Activated CD8-positive, alpha-beta T cell treated with anti-CD3 and anti-CD28 coated beads, Interleukin-2, amount 10 ng/mL, durations not matched to agents 7 days and 5 days (primary cell): ENCODE measurements at regions not wholly inside any gene's neighbourhood (a gene's known extent, or its start where the extent isn't known, plus 50 kb on each side); places are given as distances from the start of the nearest gene placed in this dataset.

ENCODE experiments used
- ATAC-seq: fragments of 150-1000 bp; cut with Tn5 transposase; one replicate; pipeline ENCODE4 v1.10.0; 2021; ENCODE audit warnings: moderate library complexity
- CTCF ChIA-PET: fragments of 350-600 bp; sonication (Branson Sonifier 250); formaldehyde crosslinking; loops from one replicate; lab custom pipeline; 2021; ENCODE audit warnings: antibody characterized with exemption; lab: Charles Lee
- POLR2A ChIA-PET: fragments of 350-600 bp; sonication (Branson Sonifier 250); formaldehyde crosslinking; loops from one replicate; lab custom pipeline; 2021; ENCODE audit warnings: antibody characterized with exemption; lab: Charles Lee
- DNase-seq: peaks from one replicate; pipeline ENCODE4 v3.0.0-alpha.2; 2020
- H3K27ac Mint-ChIP-seq: one replicate; pipeline ENCODE4 v1.8.0; 2021; ENCODE audit warnings: mild to moderate bottlenecking, mixed read lengths
- H3K27me3 Mint-ChIP-seq: one replicate; pipeline ENCODE4 v1.8.0; 2021; ENCODE audit warnings: low read depth, mixed read lengths
- H3K36me3 Mint-ChIP-seq: one replicate; pipeline ENCODE4 v1.8.0; 2021; ENCODE audit warnings: low read depth, mixed read lengths
- H3K4me1 Mint-ChIP-seq: one replicate; pipeline ENCODE4 v1.8.0; 2021; ENCODE audit warnings: low read depth, mixed read lengths
- H3K4me3 Mint-ChIP-seq: one replicate; pipeline ENCODE4 v1.8.0; 2021; ENCODE audit warnings: mild to moderate bottlenecking, mixed read lengths
- H3K9me3 Mint-ChIP-seq: one replicate; pipeline ENCODE4 v1.8.0; 2022; ENCODE audit warnings: mixed read lengths; ENCODE audit not compliant: insufficient read depth

DNA sequence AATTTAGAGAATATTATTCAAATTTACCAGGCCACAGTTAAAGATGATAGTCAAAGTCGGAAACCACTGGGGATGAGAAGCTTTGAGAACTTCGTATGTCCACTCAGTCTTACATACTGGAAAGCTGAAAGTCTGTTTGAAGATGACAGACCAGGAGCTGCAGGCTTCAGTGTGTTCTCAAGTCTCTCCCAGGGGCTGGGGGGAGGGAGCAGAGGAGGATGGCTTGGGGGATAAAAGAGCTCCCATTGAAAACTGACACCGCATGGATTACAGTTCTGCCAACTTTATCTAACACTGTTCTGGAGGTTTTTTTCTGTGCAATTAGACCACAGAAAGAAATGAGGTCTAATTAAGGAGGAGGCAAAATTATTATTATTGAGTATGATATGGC lies 170.5 kb upstream of the ALKAL2 start:
- DNase-seq (no peak), ATAC-seq (no peak)
- Mint-ChIP-seq H3K27me3 (peaks cover 55% of the 10 kb centered on the region), H3K4me3 (no peak overlapping the region), H3K9me3 (no peaks in the 10 kb centered on the region), H3K36me3 (no peaks in the 10 kb centered on the region), H3K27ac (no peak overlapping the region), H3K4me1 (peaks cover 32% of the 10 kb centered on the region)
- ChIA-PET POLR2A (no interaction called here), CTCF (no interaction called here)

DNA sequence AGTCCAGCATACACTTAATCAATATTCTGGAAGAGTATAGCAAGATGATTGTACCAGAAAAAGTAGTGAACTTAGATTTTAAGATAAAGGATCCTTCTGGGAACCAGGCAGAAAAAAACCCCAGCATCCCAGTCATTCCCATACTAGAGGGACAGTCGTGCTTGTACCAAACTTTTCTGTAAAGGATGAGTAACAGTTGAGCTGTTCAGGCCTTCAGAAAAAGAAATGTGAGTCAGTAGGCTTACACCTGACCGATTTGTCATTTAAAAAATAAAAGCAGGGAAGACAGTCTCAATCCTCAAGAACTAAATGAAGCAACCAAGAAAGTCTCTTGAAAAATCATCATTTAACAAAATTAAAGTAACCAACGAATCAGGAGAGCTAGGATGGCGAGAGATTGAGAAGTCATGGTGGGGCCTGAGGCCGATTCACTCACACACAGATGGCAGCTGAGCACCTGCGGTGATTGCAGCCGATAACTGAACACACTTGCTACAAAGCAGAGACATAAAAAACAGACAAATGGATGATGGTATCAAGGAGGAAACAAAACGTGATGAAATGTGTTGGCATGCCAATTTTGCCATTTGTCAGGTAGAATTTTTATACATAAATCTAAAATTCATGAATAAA lies 170.0 kb upstream of the ALKAL2 start:
- POLR2A ChIA-PET: no interaction called here
- peaks cover 32% of the 10 kb centered on the region for H3K4me1 Mint-ChIP-seq
- no peak overlapping the region for H3K27ac Mint-ChIP-seq
- no peak overlapping the region for H3K4me3 Mint-ChIP-seq
- H3K27me3 Mint-ChIP-seq: peaks cover 55% of the 10 kb centered on the region
- no peak for ATAC-seq
- DNase-seq: no peak
- H3K36me3 Mint-ChIP-seq: no peaks in the 10 kb centered on the region
- no peaks in the 10 kb centered on the region for H3K9me3 Mint-ChIP-seq
- CTCF ChIA-PET: no interaction called here

DNA sequence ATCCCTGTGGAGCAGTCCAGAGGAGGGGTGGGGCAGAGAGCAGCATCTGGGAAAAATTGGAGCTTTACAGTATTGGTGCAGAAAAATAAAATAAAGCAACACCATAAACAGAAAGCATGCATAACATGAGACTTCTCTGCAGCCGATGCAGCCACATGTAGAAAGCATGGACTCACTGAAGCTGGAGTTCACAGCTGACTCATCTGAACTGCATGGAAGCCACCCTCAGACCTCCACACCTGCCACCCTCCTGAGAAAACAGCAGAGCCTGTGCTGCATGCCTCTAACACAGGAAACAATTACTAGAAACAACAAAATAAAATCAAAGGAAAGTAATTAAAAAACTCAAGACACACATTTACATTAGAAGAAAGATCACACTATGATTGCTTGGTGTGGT lies 169.4 kb upstream of the ALKAL2 start:
- H3K36me3 Mint-ChIP-seq: no peaks in the 10 kb centered on the region
- DNase-seq: no peak
- peaks cover 30% of the 10 kb centered on the region for H3K4me1 Mint-ChIP-seq
- H3K27me3 Mint-ChIP-seq: peaks cover 52% of the 10 kb centered on the region
- no peak overlapping the region for H3K4me3 Mint-ChIP-seq
- ChIA-PET CTCF (no interaction called here), POLR2A (no interaction called here)
- H3K27ac Mint-ChIP-seq: no peak overlapping the region
- ATAC-seq: no peak
- no peaks in the 10 kb centered on the region for H3K9me3 Mint-ChIP-seq

DNA sequence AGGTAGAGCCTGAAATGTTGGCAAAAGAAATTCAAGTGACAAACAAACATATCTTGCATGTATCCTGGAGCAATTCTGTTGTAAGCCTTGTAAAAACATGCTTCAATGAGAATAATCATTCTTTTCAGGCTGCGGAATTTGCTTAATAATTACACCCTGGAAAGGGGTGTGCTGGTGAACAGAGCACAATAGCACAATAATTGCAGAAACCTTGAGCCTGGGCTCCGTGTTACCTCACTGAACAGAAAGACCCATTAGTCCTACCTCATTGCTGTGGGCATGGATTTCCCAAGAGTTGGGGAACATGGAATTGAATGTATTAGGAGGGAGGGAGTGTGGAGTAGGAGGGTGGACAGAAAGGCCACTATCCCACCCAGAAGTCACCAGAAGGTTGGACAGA lies 168.0 kb upstream of the ALKAL2 start:
- no peaks in the 10 kb centered on the region for H3K36me3 Mint-ChIP-seq
- POLR2A ChIA-PET: no interaction called here
- H3K9me3 Mint-ChIP-seq: no peaks in the 10 kb centered on the region
- H3K27ac Mint-ChIP-seq: no peak overlapping the region
- no peak for DNase-seq
- ATAC-seq: no peak
- H3K27me3 Mint-ChIP-seq: peaks cover 45% of the 10 kb centered on the region
- CTCF ChIA-PET: no interaction called here
- H3K4me3 Mint-ChIP-seq: no peak overlapping the region
- H3K4me1 Mint-ChIP-seq: peaks cover 22% of the 10 kb centered on the region

DNA sequence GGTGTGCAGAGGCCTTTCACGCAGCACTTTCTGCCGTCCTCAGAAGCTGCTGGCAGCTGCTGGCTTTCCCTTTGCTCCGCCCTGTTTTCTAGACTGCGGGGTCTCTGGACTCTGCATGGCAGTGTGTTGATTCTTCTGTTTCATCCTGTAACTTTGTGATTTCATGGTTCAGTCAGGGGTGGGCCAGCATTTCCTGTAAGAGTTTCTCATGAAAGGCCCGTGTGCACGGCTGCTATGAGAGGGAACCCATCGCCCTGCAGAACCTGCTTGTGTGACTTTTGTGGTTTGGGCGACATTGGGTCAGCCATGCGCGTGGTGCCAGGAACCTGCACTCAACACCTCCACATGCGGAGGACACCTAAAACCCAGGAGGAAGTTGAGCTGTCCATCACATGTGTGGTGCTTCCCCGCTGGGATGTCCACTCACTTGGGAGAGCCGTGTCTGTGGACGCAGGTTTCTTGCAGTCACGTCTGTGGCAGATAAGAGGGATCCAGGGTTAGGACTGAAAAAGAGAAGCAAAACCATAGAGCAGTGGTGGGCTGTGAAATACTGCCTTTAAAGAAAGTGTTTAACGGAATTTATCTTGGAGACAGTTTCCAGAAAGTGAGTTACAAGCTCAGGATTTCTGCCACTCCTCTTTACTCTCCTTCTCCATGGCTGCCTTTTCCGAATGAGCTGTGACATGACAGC lies 167.3 kb upstream of the ALKAL2 start:
- H3K27ac Mint-ChIP-seq: no peak overlapping the region
- POLR2A ChIA-PET: no interaction called here

DNA sequence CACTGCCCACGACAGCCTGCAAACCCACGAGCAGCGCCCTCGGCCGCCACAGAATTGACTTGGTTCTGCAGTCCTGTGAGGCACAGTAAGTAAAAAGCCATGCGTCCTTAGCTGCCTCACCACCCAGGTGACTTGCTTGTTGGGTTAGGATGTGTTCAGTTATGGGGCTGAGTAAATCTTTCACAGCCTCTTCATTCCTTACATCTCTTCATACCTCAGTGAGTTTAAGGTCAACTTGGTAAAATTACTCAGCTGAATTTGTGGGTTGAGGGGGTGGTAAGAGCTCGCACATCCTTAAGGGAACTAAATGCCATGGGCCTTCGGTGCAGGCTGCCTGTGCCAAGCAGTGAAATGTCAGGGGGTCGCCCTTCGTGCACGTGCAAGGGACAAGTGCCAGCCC lies 165.2 kb upstream of the ALKAL2 start:
- POLR2A ChIA-PET: interaction anchor here (0.5 kb wide), 1 partner anchor 632 kb away, joined by 3 read pairs; no protein-coding TSS in a partner anchor
- H3K27ac Mint-ChIP-seq: no peak overlapping the region
- DNase-seq (no peak), ATAC-seq (no peak)
- no peaks in the 10 kb centered on the region for H3K9me3 Mint-ChIP-seq
- no peaks in the 10 kb centered on the region for H3K36me3 Mint-ChIP-seq
- no peak overlapping the region for H3K4me3 Mint-ChIP-seq
- CTCF ChIA-PET: no interaction called here
- H3K27me3 Mint-ChIP-seq: peaks cover 27% of the 10 kb centered on the region
- peaks cover 10% of the 10 kb centered on the region for H3K4me1 Mint-ChIP-seq

More for the DNA sequence above, 167.3 kb upstream of the ALKAL2 start:
- Mint-ChIP-seq H3K4me3 (no peak overlapping the region), H3K9me3 (no peaks in the 10 kb centered on the region), H3K36me3 (no peaks in the 10 kb centered on the region), H3K27me3 (peaks cover 41% of the 10 kb centered on the region), H3K4me1 (peaks cover 14% of the 10 kb centered on the region)
- ATAC-seq (no peak), DNase-seq (no peak)
- CTCF ChIA-PET: no interaction called here

DNA sequence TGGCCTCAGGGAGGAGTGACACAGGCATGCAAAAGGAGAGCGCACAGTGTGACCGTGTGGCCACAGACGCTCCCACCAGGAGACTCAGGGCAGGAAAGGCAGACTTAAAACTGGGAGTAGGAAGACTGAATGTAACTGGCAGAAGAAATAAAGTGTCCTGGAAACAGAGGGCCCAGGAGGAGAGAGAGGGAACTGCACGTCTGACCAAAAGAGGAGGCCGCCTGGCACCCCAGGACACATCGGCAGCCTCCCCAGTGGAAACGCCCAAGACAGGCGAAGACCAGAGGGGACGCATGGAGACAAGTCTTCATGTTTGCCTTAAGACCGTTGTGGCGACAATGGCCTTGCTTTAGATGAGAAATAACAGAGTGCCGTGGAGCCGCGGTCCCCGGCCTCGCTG lies 163.6 kb upstream of the ALKAL2 start:
- peaks cover 14% of the 10 kb centered on the region for H3K27me3 Mint-ChIP-seq
- no peaks in the 10 kb centered on the region for H3K9me3 Mint-ChIP-seq
- no peaks in the 10 kb centered on the region for H3K36me3 Mint-ChIP-seq
- ATAC-seq (no peak), DNase-seq (no peak)
- H3K4me1 Mint-ChIP-seq: peaks cover 10% of the 10 kb centered on the region
- ChIA-PET CTCF (no interaction called here), POLR2A (no interaction called here)
- no peak overlapping the region for H3K27ac Mint-ChIP-seq
- no peak overlapping the region for H3K4me3 Mint-ChIP-seq

DNA sequence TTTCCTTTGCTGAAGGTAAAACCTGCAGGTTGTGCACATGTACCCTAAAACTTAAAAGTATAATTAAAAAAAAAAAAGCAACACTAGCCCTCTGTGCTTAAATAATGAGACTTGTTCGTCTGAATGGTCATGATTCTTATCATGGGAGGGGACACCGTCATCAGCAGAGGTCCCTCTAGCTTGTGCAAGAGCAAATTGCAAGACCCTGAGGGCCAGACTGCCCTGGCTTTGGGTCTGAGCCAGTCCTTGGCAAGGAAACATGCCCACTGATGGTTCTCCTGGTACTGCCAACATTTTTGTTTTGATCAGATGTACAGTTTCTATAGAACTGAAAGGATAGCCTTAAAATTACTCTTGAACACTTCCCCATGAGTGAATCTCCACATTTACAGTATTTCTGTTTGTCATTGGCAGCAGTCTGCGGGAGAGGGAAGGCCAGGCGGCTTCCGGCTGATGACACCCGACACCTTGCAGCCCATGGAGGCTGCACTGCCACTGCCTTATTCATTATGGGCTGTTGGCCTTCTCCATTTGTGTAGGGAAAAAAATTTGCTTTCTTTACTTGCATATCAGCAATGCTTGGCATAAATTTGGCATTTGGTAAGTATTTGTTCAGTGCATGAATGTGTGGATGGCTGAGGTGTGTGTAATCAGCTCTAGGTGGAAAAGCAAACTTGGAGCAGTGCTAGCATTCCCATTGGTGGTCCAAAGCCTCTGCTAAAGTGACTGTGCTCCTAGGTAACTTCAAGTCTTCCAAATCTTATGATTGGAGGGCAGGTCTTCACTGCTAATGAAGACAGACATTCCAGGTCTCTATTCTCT lies 161.6 kb upstream of the ALKAL2 start:
- DNase-seq: no peak
- no peak for ATAC-seq
- no peak overlapping the region for H3K4me3 Mint-ChIP-seq
- POLR2A ChIA-PET: no interaction called here
- no peaks in the 10 kb centered on the region for H3K9me3 Mint-ChIP-seq
- CTCF ChIA-PET: no interaction called here
- H3K27ac Mint-ChIP-seq: no peak overlapping the region
- H3K27me3 Mint-ChIP-seq: peaks cover 4% of the 10 kb centered on the region
- peaks cover 7% of the 10 kb centered on the region for H3K4me1 Mint-ChIP-seq
- no peaks in the 10 kb centered on the region for H3K36me3 Mint-ChIP-seq

DNA sequence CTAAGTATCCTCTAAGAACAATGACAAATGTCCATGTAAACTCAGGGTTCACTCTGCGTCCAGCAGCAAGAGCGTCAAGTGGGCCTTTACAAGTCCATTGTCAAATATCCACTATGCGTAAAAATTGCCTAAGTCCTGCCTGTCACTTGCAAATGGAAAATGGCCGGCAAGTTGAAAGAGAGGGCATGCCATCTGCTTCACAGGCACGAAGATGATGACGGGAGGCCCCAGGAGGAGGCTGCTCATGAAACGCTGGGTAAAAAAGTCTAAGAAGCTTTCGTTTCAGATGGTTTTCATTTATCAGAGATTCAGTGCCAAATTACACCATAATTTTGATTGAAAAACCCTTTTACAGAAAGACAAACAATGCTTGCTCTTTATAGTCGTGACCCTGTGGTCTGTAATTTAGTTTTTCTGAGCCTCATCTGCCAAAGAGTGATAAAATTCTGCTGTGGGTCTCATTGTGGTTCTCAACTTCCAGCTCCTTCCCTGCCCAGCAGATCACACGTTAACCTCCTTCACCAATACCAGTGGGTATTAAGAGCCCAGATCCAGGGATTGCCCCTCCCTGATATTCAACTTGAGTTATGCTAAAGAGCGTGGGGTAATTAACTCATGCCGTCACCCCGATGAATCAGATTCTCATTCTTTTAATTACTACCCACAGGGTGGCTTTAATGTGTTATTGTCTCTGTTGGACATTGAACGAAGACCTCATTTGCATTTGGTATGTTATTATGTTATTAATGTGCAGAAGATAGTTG lies 160.2 kb upstream of the ALKAL2 start:
- DNase-seq (no peak), ATAC-seq (no peak)
- Mint-ChIP-seq H3K27me3 (peaks cover 4% of the 10 kb centered on the region), H3K9me3 (no peaks in the 10 kb centered on the region), H3K36me3 (no peaks in the 10 kb centered on the region), H3K4me1 (peaks cover 7% of the 10 kb centered on the region), H3K27ac (no peak overlapping the region), H3K4me3 (no peak overlapping the region)
- ChIA-PET CTCF (no interaction called here), POLR2A (no interaction called here)

DNA sequence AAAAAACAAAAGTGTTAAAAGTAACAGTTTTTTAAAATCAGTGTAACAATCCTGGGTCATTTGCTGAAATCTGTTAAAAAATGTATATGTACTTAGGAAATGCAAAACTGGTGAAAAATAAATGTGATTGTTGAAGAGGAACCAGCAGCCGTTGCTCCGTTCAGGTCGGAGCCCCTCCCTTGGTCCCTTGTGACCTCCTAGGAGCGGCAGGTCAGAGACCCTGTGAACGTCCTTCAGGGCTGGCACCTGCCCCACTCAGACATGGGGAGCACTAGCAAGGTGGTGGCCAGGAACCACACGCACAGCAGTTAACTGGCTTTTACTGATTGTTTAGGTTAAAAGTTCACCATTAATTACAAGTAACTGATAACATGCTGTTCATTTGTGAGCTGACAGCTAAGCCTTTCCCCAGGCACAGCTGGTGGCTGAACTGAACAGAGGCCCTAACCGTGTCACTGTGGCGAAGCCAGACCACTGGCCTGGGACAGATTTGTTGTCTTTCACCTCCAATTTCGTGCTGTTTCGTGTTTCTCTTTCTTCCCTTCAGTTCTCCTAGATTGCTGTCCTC lies 159.2 kb upstream of the ALKAL2 start:
- peaks cover 4% of the 10 kb centered on the region for H3K27me3 Mint-ChIP-seq
- ChIA-PET POLR2A (no interaction called here), CTCF (no interaction called here)
- H3K4me3 Mint-ChIP-seq: no peak overlapping the region
- ATAC-seq: no peak
- H3K4me1 Mint-ChIP-seq: peaks cover 7% of the 10 kb centered on the region
- H3K9me3 Mint-ChIP-seq: no peaks in the 10 kb centered on the region
- H3K27ac Mint-ChIP-seq: no peak overlapping the region
- no peaks in the 10 kb centered on the region for H3K36me3 Mint-ChIP-seq
- DNase-seq: no peak

DNA sequence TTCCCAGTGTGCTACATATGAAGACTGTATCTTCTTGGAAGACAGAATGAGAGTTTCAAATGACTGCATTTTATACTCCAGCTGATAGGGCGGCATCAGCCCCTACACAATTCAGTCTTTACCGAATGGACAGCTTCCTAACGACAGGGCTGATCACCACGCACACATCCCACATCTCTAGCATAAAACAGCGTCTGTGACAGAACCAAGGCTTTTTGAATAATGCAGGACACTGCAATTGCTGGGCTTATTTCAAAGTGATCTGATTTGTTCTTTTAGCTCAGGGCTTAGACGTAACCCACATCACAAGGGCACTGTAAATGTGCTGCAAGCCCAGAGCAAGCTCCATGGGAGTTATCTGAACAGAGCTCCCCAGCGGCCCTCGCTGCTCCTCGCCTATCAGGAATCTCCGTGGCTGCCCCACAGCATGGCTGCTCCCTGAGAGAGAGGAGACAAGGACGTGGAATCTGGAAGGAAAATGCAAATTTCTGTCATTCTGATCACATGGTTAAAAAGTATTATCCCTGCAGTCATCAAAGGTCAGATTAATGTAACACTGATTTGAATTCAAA lies 158.5 kb upstream of the ALKAL2 start:
- ChIA-PET CTCF (no interaction called here), POLR2A (no interaction called here)
- Mint-ChIP-seq H3K9me3 (no peaks in the 10 kb centered on the region), H3K27ac (no peak overlapping the region), H3K4me1 (peaks cover 7% of the 10 kb centered on the region), H3K27me3 (peaks cover 4% of the 10 kb centered on the region), H3K36me3 (no peaks in the 10 kb centered on the region), H3K4me3 (no peak overlapping the region)
- no peak for ATAC-seq
- no peak for DNase-seq
